HG02798 (cell line): ENCODE measurements at regions not wholly inside any gene's neighbourhood (a gene's known extent, or its start where the extent isn't known, plus 50 kb on each side); places are given as distances from the start of the nearest gene placed in this dataset.

Source experiments
- ATAC-seq: cut with Tn5 transposase; IDR thresholded peaks from one replicate; pipeline ENCODE4 v1.9.1; 2021; ENCODE audit warnings: mild to moderate bottlenecking; ENCODE audit not compliant: unreplicated experiment, poor library complexity

- ATAC-seq, result no peak
Observed at GRCh38 chr21:22941779-22942490, 1943.7 kb downstream of the NCAM2 start.

- no peak for ATAC-seq
Observed at GRCh38 chr21:22955559-22955958, 1957.3 kb downstream of the NCAM2 start.

GRCh38 chr21:22961258-22961657 lies 1963.0 kb downstream of the NCAM2 start:
- no peak for ATAC-seq

GRCh38 chr21:22965455-22966135 lies 1967.4 kb downstream of the NCAM2 start:
- no peak for ATAC-seq

GRCh38 chr21:22981819-22982218 lies 1983.6 kb downstream of the NCAM2 start:
- no peak for ATAC-seq

- ATAC-seq, result no peak
Observed at GRCh38 chr21:22993144-22993543, 1994.9 kb downstream of the NCAM2 start.

GRCh38 chr21:22993822-22994574 lies 1995.8 kb downstream of the NCAM2 start:
- no peak for ATAC-seq

- no peak for ATAC-seq
Observed at GRCh38 chr21:23003951-23004350, 2005.7 kb downstream of the NCAM2 start.

GRCh38 chr21:23008601-23009202 lies 2010.5 kb downstream of the NCAM2 start:
- no peak for ATAC-seq

GRCh38 chr21:23009360-23009759 lies 2011.2 kb downstream of the NCAM2 start:
- no peak for ATAC-seq

- no peak for ATAC-seq
Observed at GRCh38 chr21:23014021-23014420, 2015.8 kb downstream of the NCAM2 start.

GRCh38 chr21:23016617-23017016 lies 2018.4 kb downstream of the NCAM2 start:
- ATAC-seq, result no peak

- ATAC-seq, result no peak
Observed at GRCh38 chr21:23017989-23018388, 2019.8 kb downstream of the NCAM2 start.

GRCh38 chr21:23020969-23021368 lies 2022.8 kb downstream of the NCAM2 start:
- no peak for ATAC-seq

- ATAC-seq, result no peak
Observed at GRCh38 chr21:23021481-23021880, 2023.3 kb downstream of the NCAM2 start.

GRCh38 chr21:23026878-23027277 lies 2028.7 kb downstream of the NCAM2 start:
- ATAC-seq, result no peak

- no peak for ATAC-seq
Observed at GRCh38 chr21:23039846-23040245, 2041.6 kb downstream of the NCAM2 start.

GRCh38 chr21:23045955-23046354 lies 2047.7 kb downstream of the NCAM2 start:
- ATAC-seq, result no peak

- ATAC-seq, result no peak
Observed at GRCh38 chr21:23067672-23068071, 2069.5 kb downstream of the NCAM2 start.

- ATAC-seq, result no peak
Observed at GRCh38 chr21:23083242-23083641, 2085.0 kb downstream of the NCAM2 start.

- ATAC-seq, result no peak
Observed at GRCh38 chr21:23093259-23093658, 2095.1 kb downstream of the NCAM2 start.
